IMR-90 (cell line): ENCODE measurements at regions not wholly inside any gene's neighbourhood (a gene's known extent, or its start where the extent isn't known, plus 50 kb on each side); places are given as distances from the start of the nearest gene placed in this dataset.

ENCODE experiments used
- ATAC-seq: fragments of 200-7000 bp; cut with Tn5 transposase; 2 replicates; pipeline ENCODE4 v1.9.1; 2020; ENCODE audit warnings: low read depth, mild to moderate bottlenecking, moderate library complexity
- BruUV-seq: library from RNA; stranded (reverse); fragments of 400-500 nt; replicated peaks from 2 replicates; lab custom pipeline; 2021; lab: Mats Ljungman, UMichigan
- CTCF ChIA-PET: fragments of 300-600 bp; formaldehyde crosslinking; extraction: SDS; loops from one replicate; lab custom pipeline; 2021; ENCODE audit warnings: antibody characterized with exemption; lab: Yijun Ruan, JAX
- POLR2A ChIA-PET: fragments of 300-600 bp; sonication (Branson Sonifier 250); formaldehyde crosslinking; loops from one replicate; lab custom pipeline; 2022; ENCODE audit warnings: antibody characterized with exemption; ENCODE audit not compliant: unreplicated experiment; lab: Charles Lee
- DNase-seq: peaks from one replicate; pipeline ENCODE4 v3.0.0; 2013
- H2AFZ ChIP-seq: replicated peaks from 2 replicates; pipeline ENCODE3; 2013; ENCODE audit warnings: low read length, mild to moderate bottlenecking; ENCODE audit not compliant: poor library complexity
- H2AK5ac ChIP-seq: 2 replicates; pipeline ENCODE4 v1.6.1; 2013; ENCODE audit warnings: low read depth, low read length, inconsistent platforms
- H2AK9ac ChIP-seq: replicated peaks from 2 replicates; pipeline ENCODE3; 2013; ENCODE audit warnings: mild to moderate bottlenecking, low read depth, low read length, moderate library complexity; ENCODE audit not compliant: poor library complexity
- H2BK120ac ChIP-seq: 2 replicates; pipeline ENCODE4 v1.6.1; 2013; ENCODE audit warnings: low read depth, low read length, inconsistent platforms
- H2BK15ac ChIP-seq: 3 replicates; pipeline ENCODE4 v1.6.1; 2013; ENCODE audit warnings: low read depth, low read length, inconsistent platforms
- H2BK20ac ChIP-seq: 2 replicates; pipeline ENCODE4 v1.6.1; 2013; ENCODE audit warnings: low read depth, mild to moderate bottlenecking, inconsistent platforms, low read length, moderate library complexity
- H2BK5ac ChIP-seq: 2 replicates; pipeline ENCODE4 v1.6.1; 2013; ENCODE audit warnings: mild to moderate bottlenecking, low read depth, low read length, inconsistent platforms; ENCODE audit not compliant: poor library complexity, severe bottlenecking
- H3K14ac ChIP-seq: replicated peaks from 2 replicates; pipeline ENCODE4 v1.6.1; 2013; ENCODE audit warnings: low read depth, low read length, inconsistent platforms
- H3K18ac ChIP-seq: 2 replicates; pipeline ENCODE4 v1.6.1; 2013; ENCODE audit warnings: low read depth, low read length, control low read depth
- H3K23ac ChIP-seq: 2 replicates; pipeline ENCODE4 v1.6.1; 2013; ENCODE audit warnings: low read depth, low read length, inconsistent platforms
- H3K27ac ChIP-seq: 2 replicates; pipeline ENCODE4 v1.5.1; 2013; ENCODE audit warnings: mild to moderate bottlenecking, control low read depth, low read length; ENCODE audit not compliant: insufficient read depth
- H3K27me3 ChIP-seq: 2 replicates; pipeline ENCODE4 v1.6.1; 2013; ENCODE audit warnings: low read length; ENCODE audit not compliant: control insufficient read depth, insufficient read depth
- H3K36me3 ChIP-seq: 2 replicates; pipeline ENCODE4 v1.6.1; 2013; ENCODE audit warnings: low read length, mixed read lengths; ENCODE audit not compliant: control insufficient read depth, insufficient read depth
- H3K4ac ChIP-seq: 2 replicates; pipeline ENCODE4 v1.6.1; 2013; ENCODE audit warnings: low read depth, low read length, inconsistent platforms
- H3K4me1 ChIP-seq: 2 replicates; pipeline ENCODE4 v1.6.1; 2013; ENCODE audit warnings: low read length, mixed read lengths; ENCODE audit not compliant: control insufficient read depth, insufficient read depth
- H3K4me2 ChIP-seq: 2 replicates; pipeline ENCODE4 v1.6.1; 2013; ENCODE audit warnings: low read depth, mild to moderate bottlenecking, control low read depth, low read length, moderate library complexity
- H3K4me3 ChIP-seq: 2 replicates; pipeline ENCODE4 v1.5.1; 2013; ENCODE audit warnings: low read depth, mild to moderate bottlenecking, control low read depth, low read length, moderate library complexity; ENCODE audit not compliant: insufficient read depth
- H3K56ac ChIP-seq: 2 replicates; pipeline ENCODE4 v1.6.1; 2013; ENCODE audit warnings: low read length, inconsistent platforms; ENCODE audit not compliant: insufficient read depth; ENCODE audit errors: extremely low read depth
- H3K79me1 ChIP-seq, 2 experiments: 2 replicates each; pipeline ENCODE4 v1.6.1; 2013; ENCODE audit warnings: low read length in 2 of 2, inconsistent platforms in 1 of 2, low read depth in 1 of 2
- H3K9ac ChIP-seq: 2 replicates; pipeline ENCODE4 v1.6.1; 2013; ENCODE audit warnings: low read depth, low read length, control low read depth
- H3K9me1 ChIP-seq: 2 replicates; pipeline ENCODE4 v1.6.1; 2013; ENCODE audit warnings: low read length, inconsistent platforms; ENCODE audit not compliant: insufficient read depth
- H3K9me3 ChIP-seq: 2 replicates; pipeline ENCODE4 v1.6.1; 2013; ENCODE audit warnings: low read length; ENCODE audit not compliant: control insufficient read depth, insufficient read depth
- H4K20me1 ChIP-seq: 2 replicates; pipeline ENCODE4 v1.6.1; 2013; ENCODE audit warnings: low read length, inconsistent platforms; ENCODE audit not compliant: insufficient read depth
- H4K5ac ChIP-seq: 2 replicates; pipeline ENCODE4 v1.6.1; 2013; ENCODE audit warnings: mild to moderate bottlenecking, low read depth, low read length, control low read depth
- H4K8ac ChIP-seq, 2 experiments: 2 replicates each; pipeline ENCODE4 v1.6.1; 2013; ENCODE audit warnings: low read depth in 2 of 2, low read length in 2 of 2, control low read depth in 1 of 2, inconsistent platforms in 1 of 2
- H4K91ac ChIP-seq: 2 replicates; pipeline ENCODE4 v1.6.1; 2013; ENCODE audit warnings: low read depth, low read length, inconsistent platforms; ENCODE audit not compliant: insufficient read depth
- BHLHE40 ChIP-seq: fragments of 150-350 bp; IDR thresholded peaks from 2 replicates; pipeline ENCODE4 v1.6.1; 2016; ENCODE audit warnings: mild to moderate bottlenecking, low read depth, low read length
- CEBPB ChIP-seq: IDR thresholded peaks from 2 replicates; pipeline ENCODE4 v1.6.1; 2012; ENCODE audit warnings: low read depth, low read length, improper control_type of control experiment
- CHD1 ChIP-seq: IDR thresholded peaks from 2 replicates; pipeline ENCODE4 v1.6.1; 2012; ENCODE audit warnings: low read depth, low read length, improper control_type of control experiment
- MXI1 ChIP-seq: IDR thresholded peaks from 2 replicates; pipeline ENCODE4 v1.6.1; 2012; ENCODE audit warnings: low read depth, mild to moderate bottlenecking, low read length, moderate library complexity, borderline replicate concordance
- RCOR1 ChIP-seq: IDR thresholded peaks from 2 replicates; pipeline ENCODE4 v1.6.1; 2012; ENCODE audit warnings: mild to moderate bottlenecking, low read length, improper control_type of control experiment; ENCODE audit not compliant: insufficient replicate concordance
- USF2 ChIP-seq: fragments of 150-350 bp; IDR thresholded peaks from 2 replicates; pipeline ENCODE4 v1.6.1; 2017; ENCODE audit warnings: mild to moderate bottlenecking, antibody characterized with exemption, low read length, low read depth
- WGBS, 2 experiments: methylation state at CpG; one replicate each; pipeline versions ENCODE4 v1.1.5 to v1.1.7; 2013; ENCODE audit warnings: missing lambda C conversion rate in 2 of 2; ENCODE audit not compliant: insufficient read length in 1 of 2; ENCODE audit errors: extremely low coverage in 2 of 2; 5-methylcytosine and 5-hydroxymethylcytosine counted together
- dilution Hi-C: fragments of 300-500 bp; cut with HindIII; formaldehyde crosslinking; loops from one replicate; pipeline ENCODE4 v1.14.3; 2018; ENCODE audit warnings: low sequenced_read_pairs; ENCODE audit not compliant: unreplicated experiment
- in situ Hi-C: fragments of 300-500 bp; cut with MboI; formaldehyde crosslinking; loops from 3 replicates; pipeline ENCODE4 v1.14.3; 2019; ENCODE audit warnings: low sequenced_read_pairs, inconsistent platforms, mixed read lengths
- intact Hi-C: fragments of 100-400 bp; cut with micrococcal nuclease; formaldehyde crosslinking; loops from 2 replicates; pipeline ENCODE4 v1.10.0; 2022

GRCh38 chr20:47998736-47999135 lies 213.5 kb upstream of the SULF2 start:
- H2AK9ac ChIP-seq: no peak overlapping the region
- ATAC-seq (no peak), DNase-seq (no peak)
- no peaks in the 10 kb centered on the region for H3K79me1 ChIP-seq
- no peak overlapping the region for H3K23ac ChIP-seq
- intact Hi-C loops (no loop called here), in situ Hi-C loops (no loop called here), dilution Hi-C loops (no loop called here)
- H3K4me2 ChIP-seq: no peak overlapping the region
- H4K5ac ChIP-seq: no peak overlapping the region
- H3K27ac ChIP-seq: no peak overlapping the region
- H3K4me1 ChIP-seq: no peaks in the 10 kb centered on the region
- H4K8ac ChIP-seq: no peak overlapping the region
- no peak overlapping the region for H2BK15ac ChIP-seq
- TF ChIP-seq BHLHE40: no peak
- no peak for TF ChIP-seq CEBPB
- no peak for TF ChIP-seq USF2
- TF ChIP-seq CHD1: no peak
- TF ChIP-seq RCOR1: no peak
- TF ChIP-seq MXI1: no peak
- peaks cover 5% of the 10 kb centered on the region for H3K9me3 ChIP-seq
- no peak overlapping the region for H2BK20ac ChIP-seq
- no peak overlapping the region for H2AK5ac ChIP-seq
- no peak overlapping the region for H4K91ac ChIP-seq
- no peaks in the 10 kb centered on the region for H3K36me3 ChIP-seq
- no peak overlapping the region for H3K18ac ChIP-seq
- H2BK5ac ChIP-seq: no peak overlapping the region
- no peak overlapping the region for H3K4ac ChIP-seq
- ChIA-PET POLR2A (no interaction called here), CTCF (no interaction called here)
- H3K27me3 ChIP-seq: no peaks in the 10 kb centered on the region
- H3K56ac ChIP-seq: no peak overlapping the region
- no peak overlapping the region for H2AFZ ChIP-seq
- no peaks in the 10 kb centered on the region for H3K9me1 ChIP-seq
- no TSS peak for BruUV-seq
- no peak overlapping the region for H2BK120ac ChIP-seq
- no CpG with 5 or more reads among the region's 5 CpGs for WGBS, 2 experiments
- no peak overlapping the region for H3K4me3 ChIP-seq
- no peak overlapping the region for H3K14ac ChIP-seq
- H3K9ac ChIP-seq: no peak overlapping the region
- no peaks in the 10 kb centered on the region for H4K20me1 ChIP-seq
